WTC11 (cell line): ENCODE measurements at regions not wholly inside any gene's neighbourhood (a gene's known extent, or its start where the extent isn't known, plus 50 kb on each side); places are given as distances from the start of the nearest gene placed in this dataset.

Experiments used
- ATAC-seq: fragments of 200-7000 bp; cut with Tn5 transposase; 2 replicates; pipeline ENCODE4 v1.10.0; 2021; ENCODE audit warnings: mild to moderate bottlenecking, moderate library complexity
- CTCF ChIA-PET: fragments of 300-600 bp; sonication (Branson Sonifier 250); formaldehyde crosslinking; loops from one replicate; lab custom pipeline; 2021; ENCODE audit warnings: antibody characterized with exemption; lab: Charles Lee
- POLR2A ChIA-PET: fragments of 350-600 bp; sonication (Branson Sonifier 250); formaldehyde crosslinking; loops from one replicate; lab custom pipeline; 2021; ENCODE audit warnings: antibody characterized with exemption; lab: Charles Lee
- DNase-seq: peaks from one replicate; pipeline ENCODE4 v3.0.0; 2021; ENCODE audit warnings: low spot score
- H3K27ac Mint-ChIP-seq: 2 replicates; pipeline ENCODE4 v1.8.0; 2021; ENCODE audit warnings: mixed read lengths
- H3K27me3 Mint-ChIP-seq: 2 replicates; pipeline ENCODE4 v1.8.0; 2021; ENCODE audit warnings: low read depth, mild to moderate bottlenecking, moderate library complexity, mixed read lengths
- H3K36me3 Mint-ChIP-seq: 2 replicates; pipeline ENCODE4 v1.8.0; 2021; ENCODE audit warnings: mixed read lengths
- H3K4me1 Mint-ChIP-seq: 2 replicates; pipeline ENCODE4 v1.8.0; 2022; ENCODE audit warnings: mixed read lengths
- H3K4me3 Mint-ChIP-seq: 2 replicates; pipeline ENCODE4 v1.8.0; 2021; ENCODE audit warnings: mild to moderate bottlenecking, moderate library complexity, mixed read lengths
- H3K9me3 Mint-ChIP-seq: 2 replicates; pipeline ENCODE4 v1.8.0; 2021; ENCODE audit warnings: mixed read lengths
- AR ChIP-seq: fragments of 250-450 bp; sonication (Bioruptor Pico); IDR thresholded peaks from 2 replicates; pipeline ENCODE4 v1.9.0; 2021; ENCODE audit warnings: mild to moderate bottlenecking
- ATF2 ChIP-seq: sonication (generic); formaldehyde crosslinking; IDR thresholded peaks from 2 replicates; pipeline ENCODE4 v1.8.1; 2022; ENCODE audit warnings: low read depth, missing genetic modification reagents, borderline replicate concordance
- CTCF ChIP-seq: fragments of 200-600 bp; IDR thresholded peaks from 2 replicates; pipeline ENCODE4 v1.8.0; 2022; ENCODE audit warnings: antibody characterized with exemption
- EMX1 ChIP-seq: fragments of 250-450 bp; sonication (Bioruptor Pico); IDR thresholded peaks from 2 replicates; pipeline ENCODE4 v1.8.0; 2021; ENCODE audit warnings: mild to moderate bottlenecking
- FOXP1 ChIP-seq: sonication (generic); formaldehyde crosslinking; IDR thresholded peaks from 2 replicates; pipeline ENCODE4 v1.8.0; 2022; ENCODE audit warnings: missing genetic modification reagents, mild to moderate bottlenecking, moderate library complexity, borderline replicate concordance
- GABPB1 ChIP-seq: sonication (generic); formaldehyde crosslinking; IDR thresholded peaks from 2 replicates; pipeline ENCODE4 v1.8.1; 2023; ENCODE audit warnings: mild to moderate bottlenecking, missing genetic modification reagents
- GRHL2 ChIP-seq: fragments of 250-450 bp; sonication (Bioruptor Pico); IDR thresholded peaks from 2 replicates; pipeline ENCODE4 v1.8.0; 2022; ENCODE audit warnings: mild to moderate bottlenecking, moderate library complexity; ENCODE audit not compliant: insufficient replicate concordance, severe bottlenecking
- IRF1 ChIP-seq: sonication (generic); formaldehyde crosslinking; IDR thresholded peaks from 2 replicates; pipeline ENCODE4 v1.8.0; 2023; ENCODE audit warnings: missing genetic modification reagents
- JUN ChIP-seq: sonication (generic); formaldehyde crosslinking; IDR thresholded peaks from 2 replicates; pipeline ENCODE4 v1.8.0; 2023; ENCODE audit warnings: mild to moderate bottlenecking, missing genetic modification reagents
- NFE2L1 ChIP-seq: sonication (generic); formaldehyde crosslinking; IDR thresholded peaks from 2 replicates; pipeline ENCODE4 v1.8.1; 2023; ENCODE audit warnings: missing genetic modification reagents
- RELA ChIP-seq: sonication (generic); formaldehyde crosslinking; IDR thresholded peaks from 2 replicates; pipeline ENCODE4 v1.8.1; 2022; ENCODE audit warnings: missing genetic modification reagents, mild to moderate bottlenecking, borderline replicate concordance
- SMAD4 ChIP-seq: sonication (generic); formaldehyde crosslinking; IDR thresholded peaks from 2 replicates; pipeline ENCODE4 v1.8.0; 2022; ENCODE audit warnings: mild to moderate bottlenecking, missing genetic modification reagents
- STAT6 ChIP-seq: sonication (generic); formaldehyde crosslinking; conservative IDR thresholded peaks from 2 replicates; pipeline ENCODE4 v1.8.1; 2023; ENCODE audit warnings: mild to moderate bottlenecking, low read depth, missing genetic modification reagents, moderate library complexity

- Mint-ChIP-seq H3K9me3 (no peaks in the 10 kb centered on the region), H3K27ac (peak overlapping the region; percentile 57; the same call in 1 of the 2 replicates), H3K27me3 (no peaks in the 10 kb centered on the region), H3K36me3 (no peaks in the 10 kb centered on the region), H3K4me1 (peaks cover 19% of the 10 kb centered on the region), H3K4me3 (no peak overlapping the region)
- DNase-seq = peak; percentile 8
- TF ChIP-seq GABPB1 (CRISPR knock-in tag) = no peak
- TF ChIP-seq GRHL2 (CRISPR knock-in tag) = no peak
- no peak for TF ChIP-seq FOXP1 (CRISPR knock-in tag)
- no peak for ATAC-seq
- POLR2A ChIA-PET = no interaction called here
- CTCF ChIA-PET = no interaction called here
Observed at GRCh38 chr10:131818510-131819234, 82.1 kb upstream of the PPP2R2D start.

GRCh38 chr10:131819241-131820072 lies 81.4 kb upstream of the PPP2R2D start:
- Mint-ChIP-seq H3K4me1 (peaks cover 17% of the 10 kb centered on the region), H3K36me3 (no peaks in the 10 kb centered on the region), H3K9me3 (no peaks in the 10 kb centered on the region), H3K27me3 (no peaks in the 10 kb centered on the region), H3K27ac (no peak overlapping the region), H3K4me3 (no peak overlapping the region)
- ChIA-PET CTCF (no interaction called here), POLR2A (no interaction called here)
- peak; percentile 9 for DNase-seq
- ATAC-seq = no peak
- TF ChIP-seq IRF1 = no peak
- TF ChIP-seq NFE2L1 (CRISPR knock-in tag) = no peak
- TF ChIP-seq SMAD4 (CRISPR knock-in tag) = no peak
- TF ChIP-seq ATF2 (CRISPR knock-in tag) = no peak
- TF ChIP-seq JUN (CRISPR knock-in tag) = no peak
- TF ChIP-seq STAT6 (CRISPR knock-in tag) = no peak
- TF ChIP-seq EMX1 = no peak
- no peak for TF ChIP-seq CTCF
- TF ChIP-seq AR (CRISPR knock-in tag) = no peak
- no peak for TF ChIP-seq RELA (CRISPR knock-in tag)
